HS-5 (cell line): ENCODE measurements at regions not wholly inside any gene's neighbourhood (a gene's known extent, or its start where the extent isn't known, plus 50 kb on each side); places are given as distances from the start of the nearest gene placed in this dataset.
"Not testable (repeated sequence)": the region's sequence is repeated elsewhere in the genome, so short reads cannot be mapped to it uniquely, and the experiment has no call there.

Source experiments
- DNase-seq: peaks from one replicate; pipeline ENCODE4 v3.0.0-alpha.2; 2012; ENCODE audit warnings: low read depth

DNA sequence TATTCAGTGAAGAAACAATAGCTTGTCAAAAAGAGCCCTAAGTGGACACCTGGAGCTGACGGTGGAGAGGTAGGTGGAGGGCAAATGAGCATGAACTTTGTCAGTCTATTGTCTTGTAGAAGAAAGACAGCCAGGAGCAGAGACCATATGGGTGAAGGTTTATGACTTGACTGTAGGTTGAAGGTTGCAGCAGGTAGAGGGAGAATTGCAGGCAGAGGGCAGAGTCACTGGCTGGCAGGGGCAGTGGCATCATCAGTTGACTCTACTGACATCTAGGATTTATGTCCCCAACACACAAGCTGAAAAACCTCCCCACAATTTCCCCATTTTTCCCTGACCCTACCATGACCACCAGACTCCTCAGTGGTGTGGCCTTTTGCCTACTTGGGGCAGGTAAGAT is 243.6 kb upstream of the PRSS58 start:
- no peak for DNase-seq

DNA sequence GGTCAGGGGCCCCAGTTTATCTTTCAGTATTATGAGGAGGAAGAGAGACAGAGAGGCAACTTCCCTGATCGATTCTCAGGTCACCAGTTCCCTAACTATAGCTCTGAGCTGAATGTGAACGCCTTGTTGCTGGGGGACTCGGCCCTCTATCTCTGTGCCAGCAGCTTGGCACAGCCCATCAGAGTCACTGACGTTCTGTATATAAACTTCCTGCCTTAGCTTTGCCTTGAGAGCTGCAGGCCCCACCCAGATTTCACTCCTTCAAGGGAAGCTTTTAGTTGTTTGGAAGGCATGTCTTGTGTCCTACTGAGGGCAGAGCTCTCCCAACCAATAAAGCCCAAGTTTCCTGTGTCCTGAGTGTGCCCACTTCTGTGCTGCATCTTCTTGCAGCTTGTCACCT is 242.5 kb upstream of the PRSS58 start:
- no peak for DNase-seq

DNA sequence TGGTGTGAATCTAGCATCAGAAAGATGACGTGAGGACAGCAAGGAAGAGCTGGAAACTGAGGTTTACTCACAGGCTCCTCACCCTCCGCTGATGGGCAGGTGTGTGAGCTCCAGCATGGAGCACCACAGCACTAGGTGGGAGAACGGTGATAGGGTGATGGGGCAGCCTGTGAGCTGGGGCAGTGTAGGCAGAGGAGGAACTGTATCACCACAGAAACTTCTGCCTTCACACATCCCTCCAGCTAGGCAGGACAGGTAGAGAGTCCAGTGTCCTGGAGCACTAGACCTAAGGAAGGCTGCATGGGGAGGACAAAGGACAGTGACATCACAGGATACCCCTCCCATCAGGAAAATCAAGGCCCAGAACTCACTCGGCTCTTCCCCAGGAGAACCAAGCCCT is 241.8 kb upstream of the PRSS58 start:
- DNase-seq: no peak

DNA sequence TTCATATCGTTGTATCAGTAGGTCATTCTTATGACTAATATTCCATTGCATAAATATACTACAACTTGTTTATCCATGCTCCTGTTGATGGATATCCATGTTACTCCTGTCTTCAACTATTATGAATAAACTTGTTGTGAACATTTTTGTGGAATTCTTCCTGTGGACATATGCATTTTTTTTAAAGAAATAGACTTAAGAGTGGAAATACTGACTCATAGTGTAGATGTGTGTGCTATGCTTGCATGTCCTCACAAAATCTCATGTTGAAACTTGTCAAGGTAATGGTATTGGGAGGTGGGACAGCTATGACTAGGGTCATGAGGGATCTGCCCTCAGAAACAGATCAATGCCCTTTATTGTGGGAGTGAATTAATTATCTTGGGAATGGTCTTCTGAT is 240.5 kb upstream of the PRSS58 start:
- no peak for DNase-seq

GRCh38 chr7:142496545-142496991 is 238.7 kb upstream of the PRSS58 start:
- DNase-seq: no peak

GRCh38 chr7:142495879-142496278 is 238.0 kb upstream of the PRSS58 start:
- DNase-seq: not testable (repeated sequence)

DNA sequence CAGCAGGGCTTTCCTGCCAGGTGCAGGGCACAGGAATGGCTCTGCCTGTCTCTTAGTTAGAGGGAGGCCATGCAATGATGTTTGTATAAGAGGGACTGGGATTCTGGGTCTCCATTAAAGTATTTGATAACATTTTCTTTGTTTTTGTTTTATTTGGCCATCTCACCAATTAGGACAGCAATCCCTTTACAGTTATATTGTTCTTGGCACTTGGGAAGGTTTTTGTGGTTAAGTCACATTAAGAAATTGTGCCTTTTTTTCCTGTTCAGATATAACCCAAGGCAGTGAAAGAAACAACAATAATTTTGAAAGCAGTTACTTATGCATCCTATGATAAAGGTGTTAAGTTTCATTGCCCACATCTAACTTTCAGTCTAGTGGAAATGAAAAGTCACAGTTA is 237.4 kb upstream of the PRSS58 start:
- DNase-seq: not testable (repeated sequence)

GRCh38 chr7:142494021-142494420 is 236.2 kb upstream of the PRSS58 start:
- DNase-seq: no peak

GRCh38 chr7:142488842-142489241 is 231.0 kb upstream of the PRSS58 start:
- no peak for DNase-seq

- no peak for DNase-seq
Observed at GRCh38 chr7:142488036-142488633, 230.3 kb upstream of the PRSS58 start.

GRCh38 chr7:142487565-142487964 is 229.7 kb upstream of the PRSS58 start:
- DNase-seq: not testable (repeated sequence)

DNA sequence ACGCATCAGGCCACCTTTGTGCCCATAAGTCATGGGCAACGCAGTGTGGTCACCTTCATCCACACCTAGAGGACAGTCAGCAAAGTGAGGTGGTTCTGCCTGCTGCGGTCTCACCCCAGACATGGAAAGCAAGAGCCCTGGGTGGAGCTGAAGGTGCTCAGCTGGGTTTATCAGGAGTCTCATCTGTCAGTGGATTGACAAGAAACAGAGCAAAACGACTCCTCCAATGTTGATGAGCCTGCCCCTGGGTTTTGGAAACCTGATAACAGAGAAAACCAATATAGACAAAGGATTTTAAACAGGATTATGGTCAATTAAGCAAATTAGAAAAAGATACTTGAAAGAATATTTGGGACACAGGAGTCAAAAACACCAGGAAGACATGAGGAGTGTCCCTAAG is 229.3 kb upstream of the PRSS58 start:
- no peak for DNase-seq

DNA sequence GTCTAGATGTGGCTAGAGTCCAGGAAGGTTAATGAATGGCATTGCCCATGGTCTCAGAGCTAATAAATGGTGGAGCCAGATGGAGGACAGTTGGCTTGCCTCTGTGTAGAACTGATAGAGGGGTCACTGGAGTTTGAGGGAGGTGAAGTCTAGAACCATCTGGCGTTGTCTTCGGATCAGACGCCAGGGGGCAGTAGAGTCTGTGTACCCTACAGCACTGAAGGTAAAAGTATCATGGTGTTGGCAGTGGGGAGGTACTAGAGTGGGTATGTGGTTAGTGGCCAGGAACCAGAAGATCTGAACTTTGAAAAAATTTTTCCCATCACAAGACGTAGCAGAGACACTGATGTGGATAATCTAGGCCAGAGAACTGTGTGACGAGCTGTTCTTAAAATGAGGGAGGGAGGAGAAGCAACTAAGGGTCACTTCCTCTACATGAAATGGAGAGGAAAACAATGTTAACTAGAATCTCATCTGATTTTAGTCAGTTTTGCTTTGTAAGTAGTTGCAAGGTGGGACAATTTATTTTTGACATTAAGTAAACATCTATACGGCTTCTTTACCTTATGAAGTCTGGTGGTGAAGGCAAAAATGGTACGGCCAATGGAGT is 227.9 kb upstream of the PRSS58 start:
- DNase-seq: no peak

DNA sequence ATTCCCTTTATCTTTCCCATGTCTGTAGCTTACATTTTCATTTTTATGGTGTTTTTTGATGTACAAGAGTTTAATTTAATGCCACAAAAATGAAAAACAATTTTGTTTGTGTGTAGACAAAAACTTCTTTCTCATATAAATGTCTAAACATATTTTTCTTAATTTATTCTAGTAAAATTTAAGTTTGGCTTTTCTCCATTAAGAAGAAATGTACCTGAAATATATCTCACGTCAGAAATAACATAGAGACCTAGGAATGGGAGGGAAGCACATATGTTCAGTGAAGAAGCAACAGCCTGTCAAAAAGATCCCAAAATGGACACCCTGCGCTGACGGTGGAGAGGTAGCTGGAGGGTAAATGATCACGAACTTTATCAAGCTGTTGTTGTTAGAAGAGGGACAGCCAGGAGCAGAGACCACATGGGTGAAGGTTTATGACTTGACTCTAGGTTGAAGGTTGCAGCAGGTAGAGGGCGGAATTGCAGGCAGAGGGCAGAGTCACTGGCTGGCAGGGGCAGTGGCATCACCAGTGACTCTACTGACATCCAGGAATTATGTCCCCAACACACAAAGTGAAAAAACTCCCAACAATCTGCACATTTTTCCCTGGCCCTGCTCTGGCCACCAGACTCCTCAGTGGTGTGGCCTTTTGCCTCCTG is 225.9 kb upstream of the PRSS58 start:
- DNase-seq: no peak

DNA sequence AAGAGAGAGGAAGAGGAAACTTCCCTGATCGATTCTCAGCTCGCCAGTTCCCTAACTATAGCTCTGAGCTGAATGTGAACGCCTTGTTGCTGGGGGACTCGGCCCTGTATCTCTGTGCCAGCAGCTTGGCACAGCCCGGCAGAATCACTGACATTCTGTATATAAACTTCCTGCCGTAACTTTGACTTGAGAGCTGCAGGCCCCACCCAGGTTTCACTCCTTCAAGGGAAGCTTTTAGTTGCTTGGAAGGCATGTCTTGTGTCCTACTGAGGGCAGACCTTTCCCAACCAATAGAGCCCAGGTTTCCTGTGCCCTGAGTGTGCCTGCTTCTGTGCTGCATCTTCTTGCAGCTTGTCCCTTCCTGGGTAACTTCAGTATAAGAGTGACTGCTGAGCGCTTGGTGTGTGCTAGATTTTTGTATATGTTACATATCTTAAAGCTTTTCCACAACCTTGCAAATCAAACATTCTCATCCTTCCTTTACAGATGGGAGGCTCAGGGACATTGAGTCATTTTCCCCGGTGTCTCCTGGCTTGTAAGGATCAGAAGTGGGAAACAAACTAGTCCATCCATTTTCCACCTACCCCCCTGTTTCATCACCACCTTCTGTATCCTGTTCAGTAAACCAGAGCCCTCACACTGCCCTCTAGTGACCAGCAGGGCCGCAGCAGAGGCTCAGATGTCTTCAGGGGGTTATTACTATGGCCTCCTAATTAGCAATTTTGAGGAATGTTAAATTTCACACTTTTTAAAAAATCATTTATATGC is 225.2 kb upstream of the PRSS58 start:
- DNase-seq: no peak

GRCh38 chr7:142481548-142481947 is 223.7 kb upstream of the PRSS58 start:
- DNase-seq: no peak

GRCh38 chr7:142478479-142479220 is 220.8 kb upstream of the PRSS58 start:
- no peak for DNase-seq

DNA sequence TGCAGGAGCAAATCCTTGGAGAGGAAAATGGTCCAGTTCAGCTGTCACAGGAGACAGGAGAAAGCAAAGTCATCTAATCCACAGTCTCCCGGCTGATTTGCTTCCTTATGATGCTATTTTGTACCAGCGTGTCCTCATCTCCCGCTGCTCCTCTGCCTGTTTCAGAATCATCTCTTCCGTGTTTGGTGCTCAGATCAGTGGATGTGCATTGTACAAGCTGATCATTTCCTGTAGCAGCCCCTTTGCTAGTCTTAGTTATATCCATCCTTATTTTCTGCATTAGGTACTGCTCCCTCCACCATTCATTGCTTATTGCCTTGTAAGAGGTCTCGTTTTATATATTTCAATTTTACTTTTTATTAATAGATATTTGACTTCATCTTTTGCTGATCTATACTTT is 219.9 kb upstream of the PRSS58 start:
- not testable (repeated sequence) for DNase-seq

- no peak for DNase-seq
Observed at GRCh38 chr7:142477079-142477651, 219.3 kb upstream of the PRSS58 start.

DNA sequence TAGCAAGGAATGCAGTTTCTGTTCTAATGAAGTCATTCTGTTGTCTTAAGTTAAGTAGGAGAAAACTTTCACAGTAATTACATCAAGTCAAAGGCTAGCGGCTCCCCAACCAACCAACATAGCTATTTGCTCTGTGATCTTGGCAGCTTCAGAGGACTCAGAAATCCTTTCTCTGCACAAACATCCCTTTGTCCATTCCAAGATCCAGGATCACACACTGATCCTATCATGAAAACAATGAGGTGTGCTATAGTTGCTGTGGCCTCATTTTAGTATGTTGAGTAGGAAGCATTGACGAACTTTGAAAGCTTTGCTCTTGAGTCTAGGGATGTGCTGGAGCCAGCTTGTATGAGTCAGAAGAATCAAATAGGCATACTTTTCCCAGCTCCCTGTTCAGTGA is 218.2 kb upstream of the PRSS58 start:
- DNase-seq: no peak

- DNase-seq: no peak
Observed at GRCh38 chr7:142471820-142472219, 214.0 kb upstream of the PRSS58 start.

DNA sequence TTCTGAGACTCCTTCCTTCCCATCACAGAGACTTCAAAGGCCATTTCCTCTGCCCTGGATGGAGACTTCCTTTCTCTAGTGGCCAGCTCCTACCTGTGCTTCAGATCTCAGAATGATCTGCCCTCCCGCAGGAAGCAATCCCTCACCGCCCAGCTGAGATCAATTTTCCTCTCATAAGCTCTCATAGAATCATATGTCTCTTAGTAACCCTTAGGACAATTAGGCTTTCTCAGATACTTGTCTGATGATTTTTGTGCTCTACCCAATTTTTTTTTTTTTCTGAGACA is 212.6 kb upstream of the PRSS58 start:
- DNase-seq: no peak
